Activated CD4-positive, CD25-positive, alpha-beta regulatory T cell treated with anti-CD3 and anti-CD28 coated beads, Interleukin-2, amount 50 U/mL, for 16 hours (primary cell): ENCODE measurements at regions not wholly inside any gene's neighbourhood (a gene's known extent, or its start where the extent isn't known, plus 50 kb on each side); places are given as distances from the start of the nearest gene placed in this dataset.
"Not testable (repeated sequence)": the region's sequence is repeated elsewhere in the genome, so short reads cannot be mapped to it uniquely, and the experiment has no call there.

ENCODE experiments used
- DNase-seq: peaks from one replicate; pipeline ENCODE4 v3.0.0-alpha.2; 2020; ENCODE audit warnings: low read depth, low spot score

DNA sequence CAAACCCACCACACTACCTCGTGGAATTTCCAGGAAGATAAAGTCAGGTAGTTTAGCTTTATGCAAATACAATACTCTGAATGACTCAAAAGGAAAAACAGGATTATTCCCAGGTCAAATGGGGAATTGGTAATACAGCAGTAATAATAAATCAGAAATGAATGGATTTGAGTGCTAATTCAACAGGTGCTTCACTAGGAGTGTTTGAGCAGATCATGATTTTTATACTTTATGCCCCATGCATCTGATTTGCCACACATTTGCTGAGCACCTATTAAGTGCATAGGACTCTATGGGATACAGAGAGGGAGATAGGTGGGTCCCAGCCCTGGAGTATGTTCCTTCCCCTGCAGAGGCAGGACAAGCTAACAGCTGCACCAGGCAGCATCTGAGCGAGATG is 381.4 kb upstream of the PODXL start:
- no peak for DNase-seq

DNA sequence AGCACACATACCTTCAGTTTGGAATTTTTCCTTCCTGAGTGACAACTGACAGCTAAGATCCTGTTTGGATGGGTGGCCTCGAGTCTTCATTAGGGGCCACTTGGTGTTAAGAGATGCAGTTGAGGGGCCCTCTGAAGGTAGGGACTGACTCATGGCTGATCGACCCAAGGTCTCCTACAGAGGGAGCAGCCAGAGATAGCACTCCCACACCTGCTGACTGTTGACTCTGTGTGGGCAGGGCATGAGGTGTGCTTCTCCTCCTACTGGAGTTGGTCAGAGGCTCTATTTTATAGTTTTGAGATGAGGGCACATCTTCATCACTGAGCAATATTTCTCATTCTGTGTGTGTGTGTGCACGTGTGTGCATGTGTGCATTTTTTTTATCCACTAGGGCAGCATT is 378.8 kb upstream of the PODXL start:
- no peak for DNase-seq

DNA sequence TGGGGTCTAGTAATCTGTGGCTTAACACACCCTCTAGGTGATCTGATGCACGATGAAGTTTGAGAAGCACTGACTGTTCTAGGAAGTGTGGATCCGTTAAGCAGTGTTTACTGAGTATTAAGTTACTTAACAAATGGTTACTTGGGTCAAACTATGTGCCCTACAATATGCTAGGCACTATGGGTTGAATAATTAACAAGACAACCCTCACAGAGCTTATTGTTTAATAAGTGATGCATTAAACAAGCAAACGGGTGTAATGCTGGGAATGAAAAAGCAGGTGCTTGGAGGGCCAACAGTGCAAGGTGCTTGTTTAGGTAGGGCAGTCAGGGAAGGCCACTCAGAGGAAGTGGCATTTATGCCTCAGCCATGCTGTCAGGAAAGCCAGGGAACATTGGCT is 378.0 kb upstream of the PODXL start:
- no peak for DNase-seq

DNA sequence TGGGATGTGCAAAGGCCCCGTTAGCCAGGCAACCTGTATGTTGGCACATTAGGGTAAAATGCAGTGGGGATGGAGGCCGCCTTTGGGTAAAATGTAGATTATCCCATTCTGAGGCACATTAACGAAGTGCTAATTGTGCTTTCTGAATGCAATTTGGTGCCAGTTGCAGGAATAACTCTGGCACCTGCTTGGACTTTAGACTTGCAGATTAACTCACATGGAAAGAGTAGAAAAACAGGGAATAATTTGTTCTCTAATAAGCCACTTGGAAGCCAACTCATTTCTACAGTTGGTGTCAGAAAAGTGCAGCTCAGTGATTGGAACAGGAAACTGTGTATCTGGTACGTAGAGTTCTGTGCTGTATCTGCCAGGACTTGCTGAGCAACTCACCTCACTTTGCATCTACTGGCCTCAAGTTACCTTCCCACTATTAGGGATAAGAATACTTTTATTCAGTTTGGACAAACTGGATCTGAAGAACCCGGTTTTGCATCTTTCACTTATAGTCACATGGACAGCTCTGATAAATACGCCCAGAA is 377.4 kb upstream of the PODXL start:
- DNase-seq: no peak

DNA sequence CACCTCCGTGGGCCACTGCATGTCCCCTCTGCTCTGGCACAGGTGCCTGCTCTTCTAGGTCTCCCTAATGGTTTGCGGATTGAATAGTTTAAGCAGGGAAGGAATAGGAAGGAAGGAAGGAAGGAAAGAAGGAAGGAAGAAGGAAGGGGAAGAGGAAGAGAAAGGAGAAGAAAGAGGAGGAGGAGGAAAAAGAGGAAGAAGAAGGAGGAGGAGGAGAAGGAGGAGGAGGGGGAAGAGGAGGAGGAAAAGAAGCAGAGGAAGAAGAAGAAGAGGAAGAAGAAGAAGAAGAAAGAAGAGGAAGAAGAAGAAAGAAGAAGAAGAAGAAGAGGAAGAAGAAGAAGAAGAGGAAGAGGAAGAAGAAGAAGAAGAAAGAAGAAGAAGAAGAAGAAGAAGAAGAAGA is 376.8 kb upstream of the PODXL start:
- DNase-seq: not testable (repeated sequence)

DNA sequence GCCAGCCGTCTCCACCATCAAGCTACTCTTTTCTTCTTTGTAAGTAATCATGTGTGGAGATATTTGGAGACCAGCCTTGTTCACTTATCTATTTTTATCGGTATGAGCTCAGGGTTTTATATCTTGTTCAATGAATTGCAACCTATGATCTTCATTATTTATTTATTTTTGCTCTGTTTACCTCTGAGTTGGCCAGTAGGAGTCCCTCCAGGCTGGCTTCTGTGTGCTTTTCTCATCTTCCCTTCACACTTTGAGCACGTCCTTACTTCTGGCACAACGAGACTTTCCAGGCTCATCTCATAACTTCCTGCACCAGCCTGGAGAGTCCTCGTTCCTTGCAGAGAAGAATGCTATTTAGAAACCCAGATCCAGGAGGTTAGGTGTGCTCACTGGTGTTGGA is 375.8 kb upstream of the PODXL start:
- DNase-seq: no peak

DNA sequence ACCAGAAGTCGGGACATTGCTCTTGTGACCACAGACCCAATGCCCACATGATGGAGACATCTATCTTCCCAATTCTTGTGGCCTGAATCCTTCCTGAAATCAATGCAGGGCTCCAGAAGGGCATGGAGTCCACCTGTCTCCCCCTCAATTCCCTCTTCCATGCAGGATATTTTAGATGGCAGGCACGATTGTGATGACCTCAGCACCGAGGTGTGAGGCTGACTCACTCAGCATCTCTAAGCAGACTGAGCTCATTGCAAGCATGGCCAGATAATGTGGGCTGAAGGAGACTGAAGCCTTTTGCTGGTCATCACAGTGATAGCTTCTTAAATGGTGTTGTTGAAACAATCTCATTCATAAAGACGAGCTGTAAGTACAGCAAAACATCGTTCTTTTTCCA is 374.9 kb upstream of the PODXL start:
- no peak for DNase-seq

DNA sequence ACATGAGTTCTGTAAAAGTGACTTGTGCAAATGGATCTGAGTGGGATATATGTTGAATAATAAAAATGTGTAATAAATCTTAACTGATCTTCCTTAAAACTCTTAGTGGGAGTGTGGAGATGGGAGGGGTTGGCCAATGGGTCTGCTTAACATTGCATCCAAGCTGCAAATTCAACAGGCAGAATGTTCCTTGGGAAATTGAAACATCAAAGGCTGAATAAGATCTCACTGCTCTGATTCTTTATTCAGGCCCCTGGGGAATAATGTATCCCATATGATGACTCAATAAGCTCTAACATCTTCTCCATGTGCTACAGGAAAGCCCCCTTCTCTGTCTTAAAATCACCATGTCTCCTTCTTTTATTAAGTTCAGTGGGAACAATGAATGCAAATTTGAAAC is 373.2 kb upstream of the PODXL start:
- no peak for DNase-seq

DNA sequence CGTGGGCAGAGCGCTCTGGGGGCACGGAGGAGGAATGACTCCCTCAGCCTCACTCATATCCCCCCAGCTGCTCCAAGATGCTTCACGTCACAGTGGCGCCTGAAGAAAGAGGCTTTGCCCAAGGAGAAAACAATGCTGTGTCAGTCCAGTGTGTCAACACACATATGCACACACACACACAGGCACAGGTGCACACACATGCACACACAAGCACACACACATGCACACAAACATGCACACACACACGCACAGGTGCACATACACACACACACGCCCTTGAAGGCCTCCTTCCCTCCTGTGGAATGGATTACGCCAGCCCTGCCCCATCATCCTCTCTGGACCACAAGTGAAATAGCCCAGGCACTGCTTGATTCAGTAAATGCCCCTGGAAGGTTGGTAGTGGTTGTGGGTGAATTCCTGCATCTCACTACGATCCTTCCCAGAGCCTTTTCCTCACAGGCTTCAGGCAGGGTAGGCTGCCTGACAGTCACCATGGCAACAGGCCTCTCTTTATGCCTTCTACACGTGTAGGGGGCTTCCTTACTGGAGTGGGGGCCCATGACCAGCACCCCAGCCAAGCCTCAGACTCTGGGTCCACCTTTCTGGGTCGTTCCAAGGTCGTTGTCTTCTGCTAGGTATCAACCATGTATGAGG is 371.5 kb upstream of the PODXL start:
- DNase-seq: no peak

DNA sequence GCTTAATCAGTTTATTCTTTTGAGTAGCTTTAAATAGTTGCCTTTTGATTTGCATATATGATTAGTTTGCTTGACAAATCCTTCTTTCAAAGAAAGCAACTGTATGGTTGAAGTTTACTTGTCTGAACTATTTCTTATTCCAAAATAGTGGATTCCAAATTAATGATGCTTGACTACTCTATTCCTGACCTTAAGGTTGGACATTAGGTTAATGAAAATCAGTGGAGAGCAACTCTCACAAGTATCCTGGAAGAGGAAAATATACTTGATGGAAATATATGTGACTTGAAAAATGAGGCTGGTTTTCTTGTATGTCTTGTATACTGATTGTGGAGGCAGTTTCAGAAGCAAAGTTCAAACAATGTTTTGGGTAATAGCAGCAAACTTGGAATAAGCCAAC is 369.2 kb upstream of the PODXL start:
- no peak for DNase-seq

DNA sequence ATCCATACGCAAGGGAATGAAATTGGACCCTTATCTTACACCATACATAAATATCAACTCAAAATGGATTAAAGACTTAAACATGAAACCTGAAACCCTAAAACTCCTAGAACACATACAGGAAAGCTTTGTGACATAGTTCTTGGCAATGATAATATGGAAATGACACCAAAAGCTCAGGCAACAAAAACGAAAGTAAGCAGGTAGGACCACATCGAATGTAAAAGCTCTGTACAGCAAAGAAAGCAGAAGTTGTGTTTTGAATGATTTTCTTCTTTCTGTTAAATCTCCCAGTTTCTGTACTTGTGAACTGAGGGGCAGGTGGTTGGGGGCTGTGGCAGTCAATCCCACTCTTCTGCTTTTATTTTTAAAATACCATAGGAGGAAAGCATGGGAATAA is 368.4 kb upstream of the PODXL start:
- DNase-seq: no peak

DNA sequence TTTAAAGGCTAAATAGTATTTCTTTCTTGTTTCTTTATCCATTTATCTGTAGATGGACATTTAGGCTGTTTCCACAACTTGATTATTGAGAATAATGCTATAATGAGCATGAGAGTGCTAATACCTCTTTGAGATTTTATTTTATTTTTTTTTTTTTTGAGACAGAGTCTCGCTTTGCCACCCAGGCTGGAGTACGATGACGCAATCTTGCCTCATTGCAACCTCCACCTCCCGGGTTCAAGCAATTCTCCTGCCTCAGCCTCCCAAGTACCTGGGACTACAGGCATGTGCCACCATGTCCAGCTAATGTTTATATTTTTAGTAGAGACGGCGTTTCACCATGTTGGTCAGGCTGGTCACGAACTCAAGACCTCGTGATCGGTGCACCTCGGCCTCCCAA is 366.5 kb upstream of the PODXL start:
- not testable (repeated sequence) for DNase-seq

DNA sequence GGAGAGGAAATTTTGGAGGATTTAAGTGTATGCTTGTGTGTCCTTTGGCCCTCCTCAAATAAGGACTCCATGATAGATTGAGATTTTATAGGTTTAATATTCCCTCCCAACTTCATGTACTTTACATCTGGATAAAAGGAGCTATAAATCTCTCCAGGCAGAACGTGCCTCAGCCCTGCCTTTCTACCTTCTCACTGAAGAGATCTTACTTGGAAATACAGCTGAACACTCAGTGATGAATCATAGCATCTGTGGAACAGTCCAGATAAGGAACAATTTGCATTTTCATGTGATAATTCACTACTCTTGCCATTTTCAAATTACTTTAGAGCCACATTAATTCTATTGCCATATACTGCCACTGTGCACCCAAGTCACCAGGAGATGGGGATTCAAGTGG is 364.6 kb upstream of the PODXL start:
- no peak for DNase-seq

DNA sequence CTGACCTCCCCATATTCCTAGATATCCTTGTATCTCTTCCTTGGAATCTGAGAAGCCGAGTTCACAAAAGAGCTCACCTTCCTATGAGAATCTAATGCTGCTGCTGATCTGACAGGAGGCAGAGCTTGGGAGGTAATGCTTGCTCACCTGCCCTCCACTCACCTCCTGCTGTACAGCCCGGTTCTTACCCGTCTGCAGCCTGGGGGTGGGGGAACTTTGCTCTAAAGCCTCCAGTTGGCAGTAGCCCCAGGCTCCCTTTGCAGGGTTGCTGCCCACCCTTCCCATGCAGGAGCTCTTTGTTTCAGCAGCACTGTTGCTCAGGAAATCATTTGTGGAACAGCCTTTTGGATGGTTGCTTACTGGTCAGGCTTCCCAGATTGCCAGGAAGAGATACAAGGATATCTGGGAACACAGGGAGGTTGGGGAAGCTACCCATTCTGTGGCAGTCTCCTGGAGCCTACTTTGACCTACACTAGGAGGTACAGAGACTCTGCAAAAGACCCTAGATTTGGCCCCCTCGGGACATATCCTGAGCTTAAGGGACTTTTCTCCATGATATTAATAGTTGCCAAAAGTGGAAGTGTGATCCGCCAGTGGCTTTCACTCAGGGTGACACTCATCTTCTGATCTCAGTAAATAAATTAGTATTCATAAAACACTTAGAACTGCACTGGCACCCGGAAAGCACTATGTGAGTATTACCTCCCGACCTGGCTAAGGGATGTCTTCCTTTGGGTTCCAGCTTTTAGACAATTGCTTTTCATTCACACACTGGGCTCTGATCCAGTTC is 363.7 kb upstream of the PODXL start:
- DNase-seq: no peak

DNA sequence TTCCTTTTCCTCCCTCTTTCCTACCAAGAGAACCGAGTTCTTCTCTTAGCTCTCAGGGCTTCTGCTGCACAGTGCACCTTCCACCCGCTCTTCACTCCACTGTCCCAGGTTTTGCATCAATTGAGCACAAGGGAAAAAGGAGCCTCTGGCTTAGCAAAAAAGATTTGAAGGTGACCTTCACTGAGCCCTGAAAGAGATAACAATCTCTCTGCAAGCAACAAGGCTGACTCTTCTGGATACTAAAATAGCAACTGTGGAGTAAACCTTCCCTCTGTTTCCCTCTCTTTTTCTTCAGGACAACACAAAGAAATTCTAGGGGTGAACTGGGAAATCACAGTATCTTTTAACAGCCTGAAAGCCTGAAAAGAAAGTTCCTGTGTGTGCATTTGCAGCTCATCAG is 354.7 kb upstream of the PODXL start:
- no peak for DNase-seq

DNA sequence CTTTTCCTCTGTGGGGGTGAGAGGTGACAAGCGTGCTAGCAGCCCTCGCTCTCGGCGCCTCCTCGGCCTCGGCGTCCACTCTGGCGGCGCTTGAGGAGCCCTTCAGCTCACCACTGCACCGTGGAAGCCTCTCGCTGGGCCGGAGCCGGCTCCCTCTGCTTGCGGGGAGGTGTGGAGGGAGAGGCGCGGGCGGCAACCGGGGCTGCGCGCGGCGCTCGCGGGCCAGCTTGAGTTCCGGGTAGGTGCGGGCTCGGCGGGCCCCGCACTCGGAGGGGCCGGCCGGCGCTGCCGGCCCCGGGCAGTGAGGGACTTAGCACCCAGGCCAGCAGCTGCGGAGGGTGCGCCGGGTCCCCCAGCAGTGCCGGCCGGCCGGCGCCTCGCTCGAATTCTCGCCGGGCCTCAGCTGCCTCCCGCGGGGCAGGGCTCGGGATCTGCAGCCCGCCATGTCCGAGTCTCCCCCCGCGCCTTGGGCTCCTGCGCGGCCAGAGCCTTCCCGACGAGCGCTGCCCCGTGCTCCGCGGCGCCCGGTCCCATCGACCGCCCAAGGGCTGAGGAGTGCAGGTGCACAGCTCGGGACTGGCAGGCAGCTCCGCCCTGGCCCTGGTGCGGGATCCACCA is 352.8 kb upstream of the PODXL start:
- DNase-seq: no peak

DNA sequence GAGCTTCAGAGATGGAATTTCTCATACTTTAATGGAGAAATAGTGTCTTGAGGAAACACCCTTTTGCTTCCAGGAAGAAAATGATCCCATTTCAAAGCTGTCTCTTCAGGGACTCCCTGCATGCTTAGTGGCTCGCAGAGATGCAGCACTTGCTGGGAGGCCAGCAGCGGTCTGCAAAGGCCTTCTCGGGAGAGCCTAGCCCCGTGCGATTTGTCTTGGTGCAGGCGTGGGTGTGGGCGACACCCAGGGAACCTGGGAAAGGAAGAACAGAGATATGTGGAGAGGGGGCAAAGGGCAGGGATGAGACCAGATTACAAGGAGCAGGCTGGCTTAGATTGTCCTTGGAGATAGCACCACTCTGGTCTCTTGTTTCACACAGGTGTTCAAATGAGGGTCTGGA is 352.3 kb upstream of the PODXL start:
- DNase-seq: no peak

DNA sequence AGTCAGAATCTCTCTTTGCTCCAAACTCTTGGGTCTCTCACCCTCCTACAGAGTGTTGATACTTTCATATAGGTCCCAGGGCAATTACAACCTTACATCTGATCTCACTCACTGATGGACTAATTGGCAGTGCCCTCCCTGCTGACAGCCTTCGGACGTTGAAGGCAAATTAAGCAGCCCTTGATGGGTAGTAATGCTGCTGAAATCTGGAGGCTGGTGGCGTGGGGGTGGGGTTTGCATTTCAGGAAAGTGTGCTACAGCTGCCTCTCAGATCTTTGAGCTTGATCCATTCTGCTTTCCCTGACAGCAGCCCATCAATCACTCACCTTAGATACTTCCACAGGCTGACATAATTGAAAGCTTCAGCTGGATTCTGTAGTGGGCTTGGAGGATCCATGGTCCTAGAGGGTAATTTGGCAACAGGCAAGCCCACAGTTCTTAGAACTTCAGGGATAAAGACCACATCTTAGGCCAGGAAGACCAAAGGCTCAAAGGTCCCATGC is 349.1 kb upstream of the PODXL start:
- no peak for DNase-seq

DNA sequence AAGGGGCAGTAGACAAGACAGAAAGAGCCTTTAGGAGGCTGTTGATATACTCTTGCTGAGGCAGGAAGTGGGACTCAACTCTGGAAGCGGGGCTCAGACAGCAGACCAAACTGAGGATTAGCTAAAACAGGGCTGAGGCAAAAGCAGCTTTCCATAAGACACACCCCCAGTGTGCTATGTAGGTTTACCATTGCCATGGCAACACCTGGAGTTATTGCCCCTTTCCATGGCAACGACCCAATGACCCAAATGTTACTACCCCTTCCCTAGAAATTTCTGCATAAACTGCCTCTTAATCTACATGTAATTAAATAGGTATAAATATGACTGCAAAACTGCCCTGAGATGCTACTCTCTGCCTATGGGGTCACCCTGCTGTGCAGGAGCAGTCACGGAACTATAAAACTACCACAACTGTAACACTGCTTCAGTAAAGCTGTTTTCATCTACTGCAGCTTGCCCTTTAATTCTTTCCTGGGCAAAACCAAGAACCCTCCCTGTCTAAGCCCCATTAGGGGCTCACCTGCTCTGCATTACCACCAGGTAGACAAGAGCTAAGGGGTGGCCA is 348.4 kb upstream of the PODXL start:
- no peak for DNase-seq

DNA sequence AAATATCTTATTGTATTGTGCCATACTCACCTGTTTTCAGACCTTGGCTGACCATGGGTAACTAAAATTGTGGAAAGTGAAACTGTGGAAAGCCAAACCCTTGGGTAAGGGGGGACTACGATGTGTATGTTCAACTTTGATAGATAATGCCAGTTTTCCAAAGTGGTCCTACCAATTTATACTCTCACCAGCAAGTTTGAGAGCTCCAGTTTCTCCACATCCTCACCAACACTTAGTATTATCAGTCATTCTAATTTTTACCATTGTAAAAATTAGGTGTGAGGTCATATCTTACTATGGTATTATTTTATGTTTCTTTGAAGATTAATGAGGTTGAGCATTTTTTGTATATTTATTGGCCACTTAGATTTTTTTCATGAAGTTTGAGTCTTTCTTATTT is 346.9 kb upstream of the PODXL start:
- no peak for DNase-seq

DNA sequence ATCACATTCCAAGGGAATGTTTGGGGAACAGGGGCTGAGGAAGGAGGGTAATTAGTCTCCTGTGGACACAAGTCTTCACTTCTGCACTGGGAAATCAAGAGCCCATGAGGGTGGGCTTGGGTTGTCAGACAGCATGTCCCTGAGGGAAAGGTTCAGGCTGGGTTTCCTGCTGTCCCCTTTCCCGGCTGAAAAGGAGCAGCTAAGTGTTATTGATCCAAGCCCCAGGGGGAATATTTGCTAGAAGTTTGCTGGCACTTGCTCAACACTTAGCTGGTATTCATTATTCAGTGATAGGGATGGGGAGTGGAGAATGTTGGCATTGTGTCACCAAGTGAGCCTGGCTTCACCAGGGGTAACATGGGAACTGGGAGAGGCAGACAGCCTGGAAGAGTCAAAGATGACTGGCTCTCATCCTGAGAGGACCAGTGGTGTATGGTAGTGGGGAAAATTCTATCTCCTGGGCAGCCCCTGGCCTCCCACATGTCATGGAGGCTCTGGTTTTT is 344.4 kb upstream of the PODXL start:
- DNase-seq: no peak
